H1 (cell line): ENCODE measurements at regions not wholly inside any gene's neighbourhood (a gene's known extent, or its start where the extent isn't known, plus 50 kb on each side); places are given as distances from the start of the nearest gene placed in this dataset.

Source experiments
- CTCF ChIA-PET: fragments of 300-600 bp; sonication (Branson Sonifier 250); formaldehyde crosslinking; loops from one replicate; lab custom pipeline; 2021; ENCODE audit not compliant: partially characterized antibody; lab: Charles Lee
- POLR2A ChIA-PET: fragments of 300-600 bp; sonication (Branson Sonifier 250); formaldehyde crosslinking; loops from one replicate; lab custom pipeline; 2021; ENCODE audit warnings: inconsistent platforms; ENCODE audit not compliant: partially characterized antibody; lab: Charles Lee
- DNase-seq, 2 experiments: peaks; one replicate each; pipeline versions ENCODE4 v3.0.0 to v3.0.0-alpha.2; 2010 to 2022; ENCODE audit warnings: low spot score in 2 of 2, low read depth in 1 of 2, mixed read lengths in 1 of 2
- FAIRE-seq: peaks from 2 replicates; lab custom pipeline; 2011; peaks lifted over from hg19 to GRCh38; lab: Jason Lieb, UNC
- H2AFZ ChIP-seq: 2 replicates; pipeline ENCODE4 v1.8.1; 2012; ENCODE audit warnings: low read length, inconsistent platforms
- H2AK5ac ChIP-seq: 2 replicates; pipeline ENCODE4 v1.6.1; 2013; ENCODE audit warnings: low read depth, low read length
- H2BK120ac ChIP-seq: replicated peaks from 2 replicates; pipeline ENCODE3; 2013; ENCODE audit warnings: low read depth, low read length, inconsistent platforms
- H2BK12ac ChIP-seq: 2 replicates; pipeline ENCODE4 v1.6.1; 2013; ENCODE audit warnings: low read depth, low read length
- H2BK15ac ChIP-seq: 2 replicates; pipeline ENCODE4 v1.6.1; 2013; ENCODE audit warnings: low read length
- H2BK20ac ChIP-seq: 2 replicates; pipeline ENCODE4 v1.6.1; 2013; ENCODE audit warnings: low read length
- H2BK5ac ChIP-seq: 2 replicates; pipeline ENCODE4 v1.6.1; 2013; ENCODE audit warnings: low read depth, low read length
- H3K14ac ChIP-seq: 2 replicates; pipeline ENCODE4 v1.6.1; 2013; ENCODE audit warnings: inconsistent platforms; ENCODE audit not compliant: insufficient read length
- H3K18ac ChIP-seq: 2 replicates; pipeline ENCODE4 v1.6.1; 2013; ENCODE audit warnings: low read length; ENCODE audit errors: extremely low read depth
- H3K23ac ChIP-seq: 2 replicates; pipeline ENCODE4 v1.6.1; 2013; ENCODE audit warnings: inconsistent platforms; ENCODE audit not compliant: insufficient read length
- H3K23me2 ChIP-seq: 2 replicates; pipeline ENCODE4 v1.6.1; 2013; ENCODE audit warnings: low read depth, low read length
- H3K27ac ChIP-seq: 2 replicates; pipeline ENCODE4 v1.6.1; 2011; ENCODE audit warnings: low read depth, low read length, inconsistent platforms
- H3K27me3 ChIP-seq, 4 experiments: replicated peaks in 1 of 4; 1 replicate in 1 of 4; 2 replicates in 3 of 4; pipeline versions ENCODE4 v1.6.1 to v1.8.1; 2011 to 2013; ENCODE audit warnings: low read length in 3 of 4, mild to moderate bottlenecking in 3 of 4, inconsistent platforms in 2 of 4, mixed read lengths in 2 of 4, moderate library complexity in 1 of 4; ENCODE audit not compliant: control insufficient read depth in 3 of 4, insufficient read depth in 3 of 4; ENCODE audit errors: extremely low read depth in 1 of 4
- H3K36me3 ChIP-seq, 4 experiments: 2 replicates each; pipeline versions ENCODE4 v1.6.1 to v1.8.1; 2011 to 2013; ENCODE audit warnings: mild to moderate bottlenecking in 4 of 4, low read length in 3 of 4, moderate library complexity in 2 of 4, control low read depth in 1 of 4, inconsistent platforms in 1 of 4; ENCODE audit not compliant: insufficient read depth in 4 of 4, control insufficient read depth in 2 of 4
- H3K4ac ChIP-seq: replicated peaks from 2 replicates; pipeline ENCODE3; 2013; ENCODE audit warnings: low read length, low read depth, mixed read lengths, inconsistent platforms; ENCODE audit not compliant: insufficient read length
- H3K4me1 ChIP-seq, 4 experiments: replicated peaks in 1 of 4; 1 replicate in 1 of 4; 2 replicates in 3 of 4; pipeline versions ENCODE4 v1.6.1 to v1.8.1; 2011 to 2013; ENCODE audit warnings: low read length in 3 of 4, inconsistent platforms in 2 of 4, mixed read lengths in 1 of 4; ENCODE audit not compliant: insufficient read depth in 4 of 4, control insufficient read depth in 3 of 4
- H3K4me2 ChIP-seq, 2 experiments: 2 replicates each; pipeline versions ENCODE4 v1.6.1 to v1.8.1; 2011 to 2013; ENCODE audit warnings: low read depth in 2 of 2, low read length in 2 of 2, control low read depth in 1 of 2, inconsistent platforms in 1 of 2, mild to moderate bottlenecking in 1 of 2; ENCODE audit not compliant: insufficient read depth in 1 of 2
- H3K4me3 ChIP-seq, 4 experiments: fragments of 200-600, 300-600 bp in 1 of 4; sonication (generic), shearing (Covaris generic), sonication (Bioruptor Twin) in 1 of 4; 2 replicates each; pipeline versions ENCODE4 v1.5.1 to v1.8.1; 2011 to 2016; ENCODE audit warnings: low read length in 4 of 4, low read depth in 3 of 4, control low read depth in 2 of 4, inconsistent platforms in 2 of 4, mild to moderate bottlenecking in 2 of 4, mixed read lengths in 1 of 4, moderate library complexity in 1 of 4; ENCODE audit not compliant: insufficient read depth in 2 of 4; ENCODE audit errors: extremely low read depth in 1 of 4
- H3K56ac ChIP-seq: replicated peaks from 2 replicates; pipeline ENCODE3; 2013; ENCODE audit warnings: low read depth, mild to moderate bottlenecking, mixed read lengths, low read length, inconsistent platforms; ENCODE audit not compliant: insufficient read length
- H3K79me1 ChIP-seq: 2 replicates; pipeline ENCODE4 v1.6.1; 2013; ENCODE audit warnings: low read depth, low read length, control low read depth
- H3K79me2 ChIP-seq, 2 experiments: 2 replicates each; pipeline versions ENCODE4 v1.6.1 to v1.8.1; 2012 to 2013; ENCODE audit warnings: low read length in 2 of 2, mild to moderate bottlenecking in 2 of 2, inconsistent platforms in 1 of 2; ENCODE audit not compliant: insufficient read depth in 2 of 2, control insufficient read depth in 1 of 2
- H3K9ac ChIP-seq, 4 experiments: replicated peaks in 1 of 4; 1 replicate in 1 of 4; 2 replicates in 3 of 4; pipeline versions ENCODE4 v1.6.1 to v1.8.1; 2011 to 2013; ENCODE audit warnings: low read depth in 3 of 4, low read length in 3 of 4, control low read depth in 2 of 4, mild to moderate bottlenecking in 2 of 4, moderate library complexity in 2 of 4, inconsistent platforms in 1 of 4; ENCODE audit errors: extremely low read depth in 1 of 4
- H3K9me3 ChIP-seq, 2 experiments: 2 replicates each; pipeline versions ENCODE4 v1.6.1 to v1.8.1; 2012 to 2013; ENCODE audit warnings: mild to moderate bottlenecking in 2 of 2, moderate library complexity in 2 of 2, control low read depth in 1 of 2, inconsistent platforms in 1 of 2, low read depth in 1 of 2, low read length in 1 of 2, mixed read lengths in 1 of 2; ENCODE audit not compliant: insufficient read depth in 2 of 2
- H4K20me1 ChIP-seq, 2 experiments: replicated peaks in 1 of 2; 2 replicates each; pipeline versions ENCODE3 to v1.8.1; 2011 to 2013; ENCODE audit warnings: inconsistent platforms in 2 of 2, low read length in 2 of 2, mild to moderate bottlenecking in 1 of 2; ENCODE audit not compliant: insufficient read depth in 2 of 2, control insufficient read depth in 1 of 2
- H4K5ac ChIP-seq: 2 replicates; pipeline ENCODE4 v1.6.1; 2013; ENCODE audit warnings: low read length, low read depth, mixed read lengths, inconsistent platforms; ENCODE audit not compliant: insufficient read length
- H4K8ac ChIP-seq: 2 replicates; pipeline ENCODE4 v1.8.0; 2013; ENCODE audit warnings: mild to moderate bottlenecking, moderate library complexity, low read length, inconsistent platforms; ENCODE audit not compliant: insufficient read depth; ENCODE audit errors: extremely low read depth
- H4K91ac ChIP-seq: replicated peaks from 2 replicates; pipeline ENCODE3; 2013; ENCODE audit warnings: low read length, mixed read lengths, inconsistent platforms; ENCODE audit not compliant: insufficient read length
- EP300 ChIP-seq, 2 experiments: IDR thresholded peaks; 1 replicate in 1 of 2; 2 replicates in 1 of 2; pipeline ENCODE4 v1.6.1; 2011 to 2012; ENCODE audit warnings: low read depth in 2 of 2, low read length in 2 of 2, mild to moderate bottlenecking in 2 of 2, borderline replicate concordance in 1 of 2, inconsistent platforms in 1 of 2, moderate library complexity in 1 of 2
- POLR2A ChIP-seq, 2 experiments: IDR thresholded peaks; 1 replicate in 1 of 2; 2 replicates in 1 of 2; pipeline ENCODE4 v1.6.1; 2011; ENCODE audit warnings: low read depth in 2 of 2, low read length in 2 of 2, mild to moderate bottlenecking in 2 of 2; ENCODE audit errors: control extremely low read depth in 1 of 2

GRCh38 chr3:106683953-106684620, 693.2 kb upstream of the CCDC54 start:
- Histone ChIP-seq H3K27ac (no peak overlapping the region), H3K14ac (no peak overlapping the region), H3K4me3 (no peak overlapping the region), H3K36me3 (no peaks in the 10 kb centered on the region; a peak in 1 of 8 replicates), H4K5ac (no peak overlapping the region), H3K4ac (no peak overlapping the region), H4K8ac (no peak overlapping the region), H2BK15ac (no peak overlapping the region), H3K79me2 (no peaks in the 10 kb centered on the region), H2AFZ (no peak overlapping the region), H2BK120ac (no peak overlapping the region), H3K27me3 (no peaks in the 10 kb centered on the region), H4K20me1 (no peaks in the 10 kb centered on the region), H3K9me3 (no peaks in the 10 kb centered on the region), H2AK5ac (no peak overlapping the region), H2BK5ac (no peak overlapping the region), H3K4me1 (no peaks in the 10 kb centered on the region), H3K79me1 (no peaks in the 10 kb centered on the region), H3K23me2 (no peaks in the 10 kb centered on the region), H3K9ac (no peak overlapping the region), H3K56ac (no peak overlapping the region), H4K91ac (no peak overlapping the region), H3K4me2 (no peak overlapping the region), H3K23ac (no peak overlapping the region), H2BK20ac (no peak overlapping the region), H2BK12ac (no peak overlapping the region), H3K18ac (no peak overlapping the region)
- no peak for TF ChIP-seq POLR2A (IDR thresholded peaks at IDR 0.05; ENCODE audit: control extremely low read depth in 1 of 2, low read depth in 2 of 2, low read length in 2 of 2)
- TF ChIP-seq EP300 (IDR thresholded peaks at IDR 0.05; ENCODE audit: borderline replicate concordance in 1 of 2, low read depth in 2 of 2, low read length in 2 of 2): no peak
- ChIA-PET POLR2A (no interaction called here), CTCF (no interaction called here)
- FAIRE-seq (no peak), DNase-seq (no peak)
